ENCODE measurements at regions not wholly inside any gene's neighbourhood (a gene's known extent, or its start where the extent isn't known, plus 50 kb on each side); places are given as distances from the start of the nearest gene placed in this dataset.

DNA sequence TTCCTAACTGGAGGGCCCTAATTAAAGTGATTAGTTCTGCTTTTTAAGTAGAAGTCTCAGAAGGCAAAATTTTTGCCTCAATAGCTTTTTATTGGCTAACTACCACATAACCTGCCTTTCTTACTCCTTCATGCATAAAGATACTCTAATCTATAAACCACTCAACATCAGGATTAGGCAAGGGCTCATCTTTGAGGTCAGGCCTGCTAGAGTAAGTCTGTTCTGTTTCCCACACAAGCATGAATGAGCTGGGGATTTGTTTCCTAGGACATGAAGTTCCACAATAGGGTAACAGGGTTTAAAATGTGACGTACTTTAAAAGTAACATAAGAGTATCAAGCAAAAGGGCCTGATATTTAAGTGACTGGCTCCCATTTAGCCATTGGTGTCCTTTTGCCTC is 522.7 kb upstream of the TYRP1 start:
- DNase-seq = no peak

DNA sequence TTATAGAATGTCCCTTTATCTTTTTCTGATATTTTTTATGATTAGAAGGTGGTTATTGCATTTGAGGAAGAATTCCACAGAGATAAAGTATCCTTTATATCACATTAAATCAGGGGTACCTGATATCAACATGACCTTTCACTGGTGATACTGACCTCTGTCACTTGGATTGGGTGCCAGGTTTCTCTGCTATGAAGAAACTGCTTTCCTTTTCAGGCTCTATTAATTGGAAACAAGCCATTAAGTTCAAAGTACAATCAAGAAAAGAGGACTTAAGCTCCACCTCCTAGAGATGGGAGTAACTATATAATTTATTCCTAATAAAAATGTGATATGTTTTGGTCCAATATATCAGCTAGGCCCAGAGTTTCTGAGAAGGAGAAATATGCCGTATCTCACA is 514.6 kb upstream of the TYRP1 start:
- no peak for DNase-seq

DNA sequence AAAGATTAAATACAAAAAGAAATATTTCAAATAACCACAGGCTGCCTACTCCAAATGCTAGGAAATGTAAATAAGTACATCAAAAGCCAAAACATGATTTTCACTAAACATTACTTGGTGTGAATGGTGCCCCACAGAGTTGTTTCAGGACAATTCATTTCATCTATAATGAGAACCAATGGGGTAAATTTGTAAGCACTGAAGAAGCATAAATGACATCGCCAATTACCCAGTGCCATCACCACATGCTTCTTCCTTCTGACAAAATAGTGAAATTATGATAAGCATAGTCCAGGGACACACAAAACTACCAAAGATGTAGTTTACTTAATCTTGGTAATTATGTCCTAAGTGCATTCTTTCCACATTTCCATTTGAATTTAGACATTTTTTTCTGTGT is 510.4 kb upstream of the TYRP1 start:
- no peak for DNase-seq

DNA sequence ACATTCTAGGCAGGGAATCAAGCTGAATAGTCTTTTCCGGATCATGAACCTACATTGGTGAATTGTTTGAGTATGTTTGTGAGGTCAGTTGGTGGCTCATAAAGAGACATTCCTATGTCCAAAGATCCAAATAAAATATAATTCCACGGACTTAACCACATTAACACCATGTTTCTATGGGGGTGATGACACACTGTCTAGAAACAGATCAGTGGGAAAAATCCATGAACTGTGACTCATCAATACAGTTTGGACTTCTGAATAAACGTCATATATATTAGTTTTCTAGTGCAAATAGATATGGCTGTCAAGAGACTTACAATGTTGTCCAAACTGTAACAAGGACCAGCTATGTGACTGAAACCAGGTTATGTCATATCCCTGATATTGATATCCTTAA is 509.9 kb upstream of the TYRP1 start:
- DNase-seq = no peak

DNA sequence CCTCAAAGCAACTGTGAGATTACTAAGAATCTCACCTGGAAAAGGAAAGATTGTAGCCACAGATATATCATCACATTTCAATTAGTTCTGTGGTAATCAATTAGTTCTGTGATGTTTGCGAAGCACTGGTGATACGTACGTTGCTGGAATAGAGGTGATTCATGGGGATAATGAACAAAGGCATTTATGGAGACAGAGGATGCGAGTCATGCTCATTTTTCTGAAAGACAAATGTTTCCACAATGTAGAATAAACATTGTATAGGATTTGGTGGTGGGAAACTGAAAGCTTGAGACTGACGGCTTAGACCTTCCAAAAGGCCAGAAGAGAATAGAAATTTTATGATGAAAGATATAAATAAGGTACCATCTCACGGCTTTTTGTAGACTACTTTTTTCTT is 507.3 kb upstream of the TYRP1 start:
- DNase-seq = no peak

DNA sequence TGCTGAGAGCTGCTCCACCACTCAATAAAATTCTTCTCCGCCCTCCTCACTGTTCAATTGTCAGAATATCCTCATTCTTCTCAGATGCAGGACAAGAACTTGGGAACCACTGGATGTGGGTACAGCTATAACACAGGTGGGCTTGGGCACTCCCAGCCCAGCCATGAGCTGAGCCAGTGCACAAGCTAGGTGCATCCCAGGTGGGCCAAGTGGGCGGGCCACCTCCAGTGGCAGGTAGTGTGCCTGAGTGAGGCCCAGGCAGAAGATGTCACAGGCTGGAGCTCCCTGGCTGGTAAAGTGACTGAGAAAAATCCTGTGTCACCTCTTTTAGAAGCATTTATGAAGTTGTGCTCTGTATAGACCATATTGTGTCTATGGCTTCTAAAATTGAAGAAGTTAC is 501.6 kb upstream of the TYRP1 start:
- no peak for DNase-seq

DNA sequence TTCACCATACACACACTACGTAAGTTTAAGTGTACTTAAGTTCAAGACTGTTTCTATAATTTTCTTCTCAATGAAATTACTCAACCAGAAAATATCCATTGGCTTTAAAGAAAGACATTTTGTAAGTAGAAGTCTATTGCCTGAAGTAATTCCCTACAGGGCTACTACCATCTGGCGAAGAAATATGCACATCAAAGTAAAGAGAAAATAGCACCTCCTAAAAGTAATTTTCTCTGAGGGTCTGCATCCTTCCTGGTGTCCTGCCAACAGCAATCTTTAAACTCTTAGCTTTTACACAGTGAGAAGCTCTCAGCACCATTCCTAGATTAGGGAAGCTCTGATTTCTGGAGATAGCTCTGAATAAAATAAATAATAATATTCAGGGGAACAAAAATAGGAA is 498.5 kb upstream of the TYRP1 start:
- no peak for DNase-seq

DNA sequence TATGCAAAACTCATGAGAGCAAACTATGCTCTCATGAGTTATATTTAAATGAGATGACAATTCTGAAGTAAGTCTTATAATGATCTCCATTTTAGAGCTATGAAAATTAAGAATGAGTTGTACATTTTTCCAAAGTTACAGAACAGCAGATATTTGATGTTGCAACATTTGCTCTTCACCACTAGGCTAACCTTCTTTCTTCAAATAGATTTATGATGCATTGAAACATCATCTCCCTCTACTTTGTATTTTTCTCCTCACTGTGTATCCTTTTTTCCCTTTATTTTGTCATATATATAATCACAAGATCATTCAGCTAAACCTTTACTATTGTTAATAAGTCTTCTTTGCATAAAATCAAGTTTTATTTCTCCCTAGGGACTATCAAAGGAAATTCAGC is 497.7 kb upstream of the TYRP1 start:
- no peak for DNase-seq

DNA sequence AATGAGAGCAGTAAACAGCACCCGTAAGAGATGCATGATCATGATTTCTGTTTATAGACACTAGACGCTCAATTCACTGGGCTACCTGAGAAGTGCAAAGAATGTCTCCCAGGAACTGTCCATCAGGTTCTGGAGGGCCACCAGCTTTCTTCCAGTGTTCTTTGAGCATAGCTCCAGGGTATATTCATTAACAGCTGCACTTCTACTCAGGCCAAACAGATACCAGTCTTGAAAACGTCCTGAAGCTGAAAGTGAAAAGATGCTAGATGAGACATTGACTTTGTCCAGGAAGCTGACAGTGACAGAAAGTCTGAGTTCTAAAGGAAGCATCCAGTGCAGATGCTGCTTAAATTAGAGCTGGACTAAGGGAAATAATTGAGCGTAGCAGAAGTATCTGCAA is 488.7 kb upstream of the TYRP1 start:
- no peak for DNase-seq

DNA sequence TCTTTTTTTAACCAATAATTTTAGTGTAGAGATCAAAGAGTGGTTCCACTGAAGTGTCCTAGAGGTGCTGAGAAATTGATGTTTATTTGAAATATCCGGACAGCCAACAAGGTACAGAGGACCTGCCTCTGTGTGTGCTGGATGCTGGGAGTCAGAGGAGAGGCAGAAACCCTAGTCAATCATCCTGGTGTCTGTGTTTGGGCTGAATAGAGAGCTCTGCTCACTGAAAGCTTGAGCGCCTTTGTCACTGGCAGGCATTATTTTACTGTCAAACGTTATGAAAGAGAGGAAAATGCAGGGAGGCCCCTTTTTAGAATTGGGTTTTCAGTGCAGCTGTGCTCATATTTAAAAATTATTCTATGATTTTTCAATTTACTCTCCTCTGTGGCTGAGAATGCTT is 480.3 kb upstream of the TYRP1 start:
- no peak for DNase-seq

DNA sequence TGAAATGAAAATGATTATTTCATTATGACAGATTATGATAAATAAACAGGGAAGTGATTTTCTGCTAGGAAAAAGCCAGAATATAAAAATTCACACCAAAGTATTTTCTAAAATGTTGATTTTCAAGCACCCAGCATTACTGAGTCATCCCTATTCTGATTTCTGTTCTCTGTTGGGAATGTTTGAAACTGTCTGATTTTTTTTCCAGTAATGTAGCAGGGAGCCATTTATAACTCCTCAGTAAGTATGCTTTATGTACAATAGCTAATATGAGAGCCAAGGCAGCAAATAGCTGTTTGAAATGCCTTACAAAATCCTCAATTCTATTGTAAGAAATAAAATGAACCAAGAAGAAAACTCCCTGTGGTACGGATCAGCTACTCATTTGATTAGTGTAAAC is 471.7 kb upstream of the TYRP1 start:
- no peak for DNase-seq

DNA sequence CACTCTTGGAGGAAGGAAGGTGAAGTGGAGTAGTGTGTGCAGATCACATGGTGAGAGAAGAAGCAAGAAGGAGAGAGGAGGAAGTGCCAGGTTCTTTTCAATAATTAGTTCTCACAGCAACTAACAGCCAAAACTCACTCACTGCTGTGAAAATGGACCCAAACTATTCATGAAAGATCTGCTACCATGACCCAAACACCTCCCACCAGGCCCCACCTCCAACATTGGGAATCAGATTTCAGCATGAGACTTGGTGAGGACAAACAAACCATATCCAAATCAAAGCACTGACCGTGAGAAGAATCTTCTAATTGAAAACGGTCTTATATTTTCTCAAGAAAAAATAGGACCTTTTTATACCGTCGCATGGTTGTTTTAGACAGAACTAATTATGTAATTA is 468.7 kb upstream of the TYRP1 start:
- DNase-seq = no peak

DNA sequence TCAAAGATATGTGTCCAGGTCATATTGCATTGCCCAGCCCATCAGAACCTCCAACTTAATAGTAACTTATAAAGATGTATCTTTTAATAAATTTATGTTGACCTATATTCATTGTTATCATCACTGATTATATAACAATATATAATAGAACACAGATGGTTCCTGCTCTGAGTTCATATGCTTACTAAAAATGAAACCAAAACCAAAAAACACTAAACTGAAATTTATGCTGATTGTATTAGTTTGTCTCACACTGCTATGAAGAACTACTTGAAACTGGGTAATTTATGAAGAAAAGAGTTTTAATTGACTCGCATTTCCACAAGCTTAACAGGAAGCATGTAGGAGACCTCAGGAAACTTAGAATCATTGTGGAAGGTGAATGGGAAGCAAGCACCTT is 462.5 kb upstream of the TYRP1 start:
- DNase-seq = no peak

DNA sequence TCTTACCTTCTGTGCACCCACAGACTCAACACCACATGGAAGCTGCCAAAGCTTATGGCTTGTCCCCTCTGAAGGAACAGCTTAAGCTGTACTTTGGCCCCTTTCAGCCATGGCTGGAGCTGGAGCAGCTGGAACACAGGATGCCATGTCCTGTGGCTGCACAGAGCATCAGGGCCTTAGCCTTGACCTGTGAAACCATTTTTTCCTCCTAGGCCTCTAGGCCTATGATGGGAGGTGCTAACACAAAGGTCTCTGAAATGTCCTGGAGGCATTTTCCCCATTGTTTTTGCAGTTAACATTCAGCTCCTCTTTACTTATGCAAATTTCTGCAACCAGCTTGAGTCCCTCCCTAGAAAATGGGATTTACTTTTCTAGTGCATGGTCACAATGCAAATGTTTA is 461.4 kb upstream of the TYRP1 start:
- no peak for DNase-seq

DNA sequence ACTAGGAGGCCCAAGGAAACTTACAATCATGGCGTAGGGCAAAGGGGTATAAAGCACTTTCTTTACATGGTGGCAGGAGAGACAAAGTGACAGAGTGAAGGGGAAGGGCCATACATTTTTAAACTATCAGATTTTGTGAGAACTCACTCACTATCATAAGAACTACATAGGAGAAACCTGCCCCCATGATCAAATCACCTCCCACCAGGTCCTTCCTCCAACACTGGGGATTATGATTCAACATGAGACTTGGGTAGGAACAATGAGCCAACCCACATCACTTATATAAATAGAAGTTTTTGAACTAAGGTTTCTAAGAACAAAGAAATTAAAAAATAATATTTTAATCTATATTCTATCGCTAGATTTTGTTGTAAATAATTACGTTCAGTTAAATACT is 460.3 kb upstream of the TYRP1 start:
- DNase-seq = no peak

DNA sequence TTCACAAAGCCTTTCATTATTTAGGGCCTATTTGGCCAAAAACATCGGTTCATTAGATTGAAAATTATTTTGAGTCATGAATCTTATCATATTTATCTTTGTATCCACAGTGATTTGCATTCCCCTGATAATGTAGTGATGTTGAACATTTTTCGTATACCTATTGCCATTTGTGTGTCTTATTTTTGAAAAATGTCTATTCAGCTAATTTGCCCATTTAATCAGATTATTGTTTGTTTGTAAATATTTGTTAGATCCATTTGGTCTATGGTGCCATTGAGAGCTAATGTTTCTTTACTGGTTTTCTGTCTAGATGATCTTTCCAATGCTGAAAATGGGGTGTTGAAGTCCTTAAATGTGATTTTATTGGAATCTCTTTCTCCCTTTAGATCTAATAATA is 439.2 kb upstream of the TYRP1 start:
- DNase-seq = no peak

DNA sequence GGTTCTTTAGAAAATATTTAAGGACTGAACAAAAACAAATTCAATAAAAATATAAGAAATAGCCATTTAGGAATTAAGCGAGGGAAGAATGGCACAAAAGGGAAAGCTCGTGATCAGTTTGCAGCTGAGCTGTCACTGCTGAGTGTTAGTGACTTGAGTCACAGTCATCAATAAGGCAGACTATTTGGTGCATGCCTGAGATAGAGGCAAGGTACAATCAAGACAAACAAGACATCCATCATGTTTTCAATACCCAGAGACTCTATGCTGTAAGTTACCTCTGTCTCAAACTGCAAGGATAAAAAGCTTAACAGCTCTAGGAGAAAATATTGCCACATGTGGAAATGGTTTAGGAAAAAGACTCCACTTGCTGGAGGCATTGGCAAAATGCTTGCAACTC is 426.4 kb upstream of the TYRP1 start:
- no peak for DNase-seq

DNA sequence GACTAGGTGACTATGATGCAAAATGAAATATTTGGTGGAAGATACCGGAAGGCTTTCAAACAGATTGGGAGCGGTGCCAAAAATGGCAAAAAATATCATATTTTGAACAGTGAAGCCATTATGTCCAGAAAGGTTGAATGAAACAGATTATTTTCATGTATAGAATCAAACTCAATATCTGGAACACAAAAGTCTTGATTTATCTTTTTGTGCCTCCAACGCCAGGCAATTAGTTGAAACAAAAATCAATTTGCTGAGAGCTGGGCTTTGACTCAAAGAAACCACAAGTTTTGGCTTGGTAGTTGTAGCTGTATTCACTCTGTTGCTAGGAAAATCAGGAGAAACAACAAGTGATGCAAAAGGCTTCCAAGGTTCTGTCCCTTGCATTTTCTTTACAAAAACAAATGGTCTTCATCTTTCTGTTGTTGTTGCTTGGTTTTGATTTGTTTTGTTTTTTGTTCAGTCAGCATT is 421.7 kb upstream of the TYRP1 start:
- no peak for DNase-seq

DNA sequence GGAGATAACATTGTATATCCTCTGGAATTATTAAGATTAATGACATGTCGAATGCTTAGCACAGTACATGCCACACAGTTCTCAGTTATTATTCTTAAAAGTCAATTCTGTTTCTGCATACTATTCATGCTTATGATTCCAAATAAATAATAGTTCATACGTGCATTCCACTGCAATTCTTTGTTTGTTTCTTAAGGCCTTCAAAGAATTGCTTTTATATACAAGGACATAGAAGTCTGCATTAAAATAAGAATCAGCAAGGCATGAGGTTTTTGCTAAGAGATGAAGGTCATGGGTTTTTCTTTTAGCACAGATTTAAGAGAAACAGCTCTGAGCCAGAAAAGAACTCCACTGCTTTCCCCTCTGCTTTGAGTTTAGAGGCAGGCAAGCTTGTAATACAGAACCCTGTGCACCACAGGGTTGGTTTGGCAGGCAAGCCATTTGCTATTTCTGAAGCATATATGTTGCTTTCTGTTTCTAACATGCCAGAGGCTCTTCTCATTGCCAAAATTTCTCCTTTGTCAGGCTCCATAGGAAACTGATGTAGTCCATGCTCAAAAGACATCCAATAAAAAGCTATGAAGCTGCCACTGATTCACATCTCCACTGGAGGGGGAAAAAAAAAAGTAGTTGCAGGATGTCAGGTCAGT is 420.6 kb upstream of the TYRP1 start:
- DNase-seq = no peak

DNA sequence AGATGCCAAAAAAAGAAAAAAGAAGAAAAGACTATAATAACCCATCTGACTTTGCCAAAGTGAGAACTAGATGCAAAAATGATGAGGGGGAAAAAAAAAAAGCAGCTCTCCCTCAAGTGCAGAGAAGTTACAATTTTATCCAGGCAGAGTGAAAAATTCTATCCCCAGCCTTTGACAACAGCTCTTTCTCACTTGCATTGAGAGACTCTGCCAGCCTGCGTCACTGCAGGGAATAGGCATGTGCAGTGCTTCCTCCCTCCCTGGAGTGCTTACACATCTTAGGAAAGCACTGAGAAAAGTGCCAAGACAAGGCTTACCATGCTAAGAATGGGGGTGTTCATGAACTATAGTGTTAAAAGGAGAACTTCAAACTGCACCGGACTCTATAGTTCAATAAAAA is 418.6 kb upstream of the TYRP1 start:
- no peak for DNase-seq

DNA sequence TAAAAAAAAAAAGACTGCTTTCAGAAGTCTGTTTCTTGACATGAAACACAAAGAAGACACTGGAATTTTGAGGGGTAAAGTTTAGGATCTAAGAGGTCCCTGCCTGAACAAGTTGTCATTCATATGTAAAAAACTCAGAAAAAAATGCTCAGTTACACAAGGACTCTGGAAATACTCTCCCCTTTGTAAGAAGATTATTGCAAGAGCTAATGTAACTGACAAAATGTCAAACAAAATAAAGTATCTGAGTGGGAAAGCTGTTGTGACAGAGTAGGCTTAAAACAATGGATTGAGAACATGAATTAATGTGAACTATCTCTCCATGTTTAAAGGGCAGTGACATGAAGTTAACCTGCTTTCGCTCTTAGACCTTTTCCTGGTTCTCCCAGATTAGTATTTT is 416.7 kb upstream of the TYRP1 start:
- DNase-seq = no peak

DNA sequence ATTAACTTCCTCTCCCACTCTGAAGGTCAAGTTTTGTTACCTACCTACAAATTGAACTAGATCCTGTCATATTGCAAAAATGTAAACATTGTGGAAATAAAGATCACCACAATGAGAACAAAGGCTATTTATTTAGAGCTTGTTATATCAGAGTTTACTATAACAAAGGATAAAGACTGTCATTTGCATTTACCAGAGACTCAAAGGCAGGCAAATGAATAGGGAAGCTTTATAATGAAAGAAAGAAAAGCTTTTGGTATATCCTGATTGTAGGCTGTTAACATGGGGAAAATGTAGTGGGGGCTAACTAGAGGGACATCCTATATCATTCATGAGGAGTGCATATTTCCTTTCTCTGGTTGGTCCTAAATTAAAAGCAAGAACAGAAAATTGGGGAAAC is 403.5 kb upstream of the TYRP1 start:
- no peak for DNase-seq

DNA sequence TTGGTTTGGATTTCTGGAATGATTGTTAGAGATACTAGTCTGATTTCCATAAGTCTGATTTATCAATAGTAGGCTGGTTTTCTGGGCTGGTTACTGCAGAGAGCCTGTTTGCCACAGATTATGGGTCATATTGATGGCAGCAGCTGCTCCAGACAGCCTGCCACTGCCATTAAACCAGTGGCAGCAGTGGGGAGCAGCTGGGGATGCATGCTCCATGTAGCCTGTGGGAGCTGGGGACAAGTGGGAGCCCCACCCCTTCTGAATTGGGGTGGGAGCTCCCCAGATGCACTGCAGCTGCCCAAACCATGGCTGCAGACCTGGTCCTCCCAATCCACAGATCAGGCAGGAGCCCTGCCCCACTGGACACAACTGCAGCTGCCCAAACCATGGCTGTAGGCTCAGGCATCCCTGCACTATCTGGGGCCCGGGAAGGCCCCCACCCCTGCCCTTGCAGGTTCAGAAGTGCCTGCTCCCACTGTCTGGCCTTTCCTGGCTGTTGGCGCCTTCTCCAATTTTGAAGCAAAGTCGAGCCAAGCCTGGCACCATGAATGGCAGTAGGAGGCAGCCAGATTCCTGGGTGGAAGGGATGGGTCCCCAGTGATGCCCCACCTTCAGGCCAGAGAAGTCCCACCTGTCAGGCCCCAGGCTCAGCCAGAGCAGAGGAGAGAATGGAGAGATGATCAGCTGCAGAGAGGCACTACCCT is 402.9 kb upstream of the TYRP1 start:
- no peak for DNase-seq

DNA sequence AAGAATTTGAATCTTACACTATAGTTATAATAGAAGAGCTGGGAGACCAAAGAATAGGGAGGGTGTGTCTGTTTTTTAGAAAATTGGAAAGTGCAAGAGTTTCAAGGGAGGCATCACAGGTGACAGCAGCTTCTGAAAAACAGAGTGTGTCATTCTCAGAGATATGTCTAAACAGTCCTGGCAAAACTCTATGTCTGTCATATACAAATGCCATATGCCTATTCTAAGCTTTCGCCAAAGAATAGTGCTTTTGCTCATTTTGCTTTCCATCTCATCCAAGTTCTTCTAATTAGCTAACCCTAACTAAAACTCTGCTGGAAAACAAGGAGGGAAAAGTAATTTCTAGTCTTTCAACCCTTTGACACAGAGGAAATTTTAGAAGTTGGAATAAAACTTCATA is 388.0 kb upstream of the TYRP1 start:
- DNase-seq = no peak

DNA sequence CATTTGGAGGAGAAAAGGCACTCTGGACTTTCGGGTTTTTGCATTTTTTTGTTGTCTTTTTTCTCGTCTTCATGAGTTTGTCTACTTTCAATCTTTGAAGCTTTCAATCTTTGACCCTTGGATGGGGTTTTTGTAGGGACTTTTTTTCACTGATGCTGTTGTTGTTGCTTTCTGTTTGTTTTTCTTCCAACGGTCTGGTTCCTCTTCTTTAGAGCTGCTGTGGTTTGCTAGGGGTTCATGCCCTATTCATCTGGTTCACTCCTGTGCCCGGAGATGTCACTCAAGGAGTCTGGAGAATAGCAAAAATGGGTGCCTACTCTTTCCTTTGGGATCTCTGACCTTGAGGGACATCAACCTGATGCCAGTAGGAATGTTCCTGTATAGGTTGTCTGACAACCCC is 378.6 kb upstream of the TYRP1 start:
- DNase-seq = no peak
